ENCODE measurements at regions not wholly inside any gene's neighbourhood (a gene's known extent, or its start where the extent isn't known, plus 50 kb on each side); places are given as distances from the start of the nearest gene placed in this dataset.
"Not testable (repeated sequence)": the region's sequence is repeated elsewhere in the genome, so short reads cannot be mapped to it uniquely, and the experiment has no call there.

DNA sequence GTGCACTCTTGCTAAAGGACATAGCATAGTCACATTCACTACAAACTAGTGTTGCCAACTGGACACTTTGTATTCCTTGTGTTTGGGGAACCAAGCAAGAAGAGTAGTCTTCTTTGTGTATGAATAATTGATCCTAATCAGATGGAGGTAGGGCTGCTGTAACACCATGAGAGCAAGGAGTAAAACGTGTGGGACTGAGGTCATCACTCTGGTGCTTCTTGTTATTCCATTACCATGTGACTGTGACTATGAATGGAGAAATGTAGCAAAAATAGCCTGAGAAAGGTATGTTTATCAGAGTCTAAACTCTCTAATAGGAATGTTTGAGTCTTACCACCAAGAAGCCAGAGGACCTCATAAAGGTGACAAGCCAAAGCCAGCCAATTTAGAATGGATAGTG is 966.9 kb downstream of the TAF11L14 start:
- Histone ChIP-seq H3K36me3 (no peaks in the 10 kb centered on the region), H3K27me3 (no peaks in the 10 kb centered on the region), H3K9me3 (no peaks in the 10 kb centered on the region), H3K4me1 (no peaks in the 10 kb centered on the region), H3K27ac (no peak overlapping the region), H3K4me3 (no peak overlapping the region)
- no peak for TF ChIP-seq POLR2A (IDR thresholded peaks at IDR 0.05)
- TF ChIP-seq, protein P1, sequence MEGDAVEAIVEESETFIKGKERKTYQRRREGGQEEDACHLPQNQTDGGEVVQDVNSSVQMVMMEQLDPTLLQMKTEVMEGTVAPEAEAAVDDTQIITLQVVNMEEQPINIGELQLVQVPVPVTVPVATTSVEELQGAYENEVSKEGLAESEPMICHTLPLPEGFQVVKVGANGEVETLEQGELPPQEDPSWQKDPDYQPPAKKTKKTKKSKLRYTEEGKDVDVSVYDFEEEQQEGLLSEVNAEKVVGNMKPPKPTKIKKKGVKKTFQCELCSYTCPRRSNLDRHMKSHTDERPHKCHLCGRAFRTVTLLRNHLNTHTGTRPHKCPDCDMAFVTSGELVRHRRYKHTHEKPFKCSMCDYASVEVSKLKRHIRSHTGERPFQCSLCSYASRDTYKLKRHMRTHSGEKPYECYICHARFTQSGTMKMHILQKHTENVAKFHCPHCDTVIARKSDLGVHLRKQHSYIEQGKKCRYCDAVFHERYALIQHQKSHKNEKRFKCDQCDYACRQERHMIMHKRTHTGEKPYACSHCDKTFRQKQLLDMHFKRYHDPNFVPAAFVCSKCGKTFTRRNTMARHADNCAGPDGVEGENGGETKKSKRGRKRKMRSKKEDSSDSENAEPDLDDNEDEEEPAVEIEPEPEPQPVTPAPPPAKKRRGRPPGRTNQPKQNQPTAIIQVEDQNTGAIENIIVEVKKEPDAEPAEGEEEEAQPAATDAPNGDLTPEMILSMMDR (IDR thresholded peaks at IDR 0.05), result no peak
- no peak for DNase-seq

DNA sequence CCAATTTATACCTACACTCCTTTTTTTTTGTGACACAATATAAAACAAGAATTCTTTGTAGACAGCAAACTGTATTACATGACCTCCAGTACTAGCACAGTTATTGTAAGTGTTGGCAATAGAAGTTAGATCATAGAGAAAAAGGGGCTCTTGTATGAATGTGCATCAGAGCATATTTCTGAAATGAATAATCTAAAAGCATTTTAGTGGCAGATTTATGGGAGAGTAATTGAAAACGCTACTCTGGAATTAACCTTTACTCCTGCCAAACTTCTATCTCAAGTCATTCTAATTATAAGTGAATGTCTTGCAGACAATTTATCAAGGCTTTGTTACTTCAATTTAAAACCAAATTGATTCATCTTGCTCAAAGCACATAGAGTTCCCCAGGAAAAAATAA is 968.1 kb downstream of the TAF11L14 start:
- H3K4me3 ChIP-seq, result no peak overlapping the region
- no peak for TF ChIP-seq POLR2A (IDR thresholded peaks at IDR 0.05)
- TF ChIP-seq, protein P1 (IDR thresholded peaks at IDR 0.05), result no peak

DNA sequence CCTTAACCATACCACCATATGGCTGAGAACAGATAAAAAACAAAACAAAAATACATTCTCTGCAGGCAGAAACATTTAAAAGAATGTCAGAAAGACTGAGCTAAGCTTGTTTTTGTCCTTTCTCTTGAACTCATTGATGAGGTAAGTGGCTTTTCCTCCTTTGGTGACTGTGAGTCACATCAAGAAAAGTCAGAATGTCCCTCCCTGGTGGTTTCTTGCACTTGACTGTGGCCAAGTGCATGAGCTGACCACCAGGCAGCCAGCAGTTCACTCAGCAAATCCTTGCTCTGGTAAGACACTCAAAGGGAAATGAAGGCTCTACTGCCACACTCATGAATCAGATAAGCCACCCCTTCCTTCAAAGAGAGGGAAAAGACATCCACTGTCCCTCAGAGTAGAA is 970.9 kb downstream of the TAF11L14 start:
- no peaks in the 10 kb centered on the region for H3K4me1 ChIP-seq
- H3K9me3 ChIP-seq, result no peaks in the 10 kb centered on the region
- no peak overlapping the region for H3K27ac ChIP-seq
- H3K27me3 ChIP-seq, result no peaks in the 10 kb centered on the region
- no peaks in the 10 kb centered on the region for H3K36me3 ChIP-seq
- no peak for DNase-seq
- TF ChIP-seq POLR2A (IDR thresholded peaks at IDR 0.05), result no peak
- TF ChIP-seq, protein P1 (IDR thresholded peaks at IDR 0.05), result no peak
- H3K4me3 ChIP-seq, result no peak overlapping the region

More for the DNA sequence above, 968.1 kb downstream of the TAF11L14 start:
- Histone ChIP-seq H3K4me1 (no peaks in the 10 kb centered on the region), H3K27me3 (no peaks in the 10 kb centered on the region), H3K27ac (no peak overlapping the region), H3K9me3 (no peaks in the 10 kb centered on the region), H3K36me3 (no peaks in the 10 kb centered on the region)
- DNase-seq, result no peak

DNA sequence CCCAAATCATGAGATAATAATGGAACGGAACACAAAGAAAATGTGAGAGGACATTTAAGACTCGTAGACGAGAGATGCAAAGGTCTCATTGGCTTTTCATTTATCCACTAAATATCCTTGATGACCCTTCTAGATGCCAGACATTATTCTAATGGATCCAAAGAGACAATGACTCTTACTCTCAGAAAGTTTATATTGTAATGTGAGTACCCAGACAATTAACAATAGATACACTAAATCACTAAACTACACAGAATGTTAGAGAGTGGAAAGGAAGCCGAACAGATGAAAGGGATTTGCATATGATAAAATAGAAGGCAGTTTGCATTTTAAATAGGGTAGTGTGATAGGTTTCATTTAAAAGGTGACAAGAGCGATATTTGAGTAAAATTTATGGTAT is 973.3 kb downstream of the TAF11L14 start:
- Histone ChIP-seq H3K27me3 (no peaks in the 10 kb centered on the region), H3K9me3 (no peaks in the 10 kb centered on the region), H3K4me1 (no peaks in the 10 kb centered on the region), H3K4me3 (no peak overlapping the region), H3K27ac (no peak overlapping the region), H3K36me3 (no peaks in the 10 kb centered on the region)
- TF ChIP-seq, protein P1 (IDR thresholded peaks at IDR 0.05), result no peak
- TF ChIP-seq POLR2A (IDR thresholded peaks at IDR 0.05), result no peak
- DNase-seq, result no peak

DNA sequence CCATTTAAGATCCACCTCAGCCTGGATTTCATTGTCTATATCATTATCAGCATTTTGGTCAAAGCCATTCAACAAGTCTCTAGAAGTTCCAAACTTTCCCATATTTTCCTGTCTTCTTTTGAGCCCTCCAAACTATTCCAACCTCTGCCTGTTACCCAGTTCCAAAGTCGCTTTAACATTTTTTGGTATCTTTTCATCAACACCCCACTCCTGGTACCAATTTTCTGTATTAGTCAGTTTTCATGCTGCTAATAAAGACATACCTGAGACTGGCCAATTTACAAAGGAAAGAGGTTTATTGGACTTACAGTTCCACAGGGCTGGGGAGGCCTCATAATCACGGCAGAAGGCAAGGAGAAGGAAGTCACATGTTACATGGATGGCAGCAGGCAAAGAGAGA is 982.9 kb downstream of the TAF11L14 start:
- H3K9me3 ChIP-seq, H3K36me3 ChIP-seq, DNase-seq, H3K27ac ChIP-seq, H3K4me1 ChIP-seq, H3K27me3 ChIP-seq, H3K4me3 ChIP-seq: not testable (repeated sequence)

DNA sequence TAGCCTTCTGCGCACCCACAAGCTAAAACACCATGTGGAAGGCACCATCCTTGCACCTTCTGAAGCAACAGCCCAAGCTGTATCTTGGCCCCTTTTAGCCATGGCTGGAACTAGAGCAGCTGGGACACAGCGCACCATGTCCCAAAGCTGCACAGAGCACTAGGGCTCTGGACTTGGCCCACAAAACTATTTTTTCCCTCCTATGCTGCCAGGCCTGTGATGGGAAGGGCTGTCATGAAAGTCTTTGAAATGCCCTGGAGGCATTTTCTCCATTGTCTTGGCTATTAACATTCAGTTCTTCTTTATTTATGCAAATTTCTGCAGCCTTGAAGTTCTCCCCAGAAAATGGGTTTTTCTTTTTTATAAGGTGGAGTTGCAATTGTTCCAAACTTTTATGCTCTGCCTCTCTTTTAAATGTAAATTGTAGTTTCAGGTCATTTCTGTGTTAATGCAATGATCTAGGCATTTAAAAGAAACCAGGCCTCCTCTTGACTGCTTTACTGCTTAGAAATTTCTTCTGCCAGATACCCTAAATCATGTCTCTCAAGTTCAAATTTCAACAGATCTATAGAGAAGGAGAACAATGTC is 996.3 kb downstream of the TAF11L14 start:
- Histone ChIP-seq H3K36me3 (no peaks in the 10 kb centered on the region), H3K4me3 (no peak overlapping the region), H3K27me3 (no peaks in the 10 kb centered on the region), H3K9me3 (no peaks in the 10 kb centered on the region), H3K27ac (no peak overlapping the region), H3K4me1 (no peaks in the 10 kb centered on the region)
- DNase-seq, result no peak
- TF ChIP-seq, protein P1 (IDR thresholded peaks at IDR 0.05), result no peak
- TF ChIP-seq POLR2A (IDR thresholded peaks at IDR 0.05), result no peak

All from Peyer's patch (tissue), 4 donors.